Germinal center (tissue), 1 donor: ENCODE measurements at regions not wholly inside any gene's neighbourhood (a gene's known extent, or its start where the extent isn't known, plus 50 kb on each side); places are given as distances from the start of the nearest gene placed in this dataset.

Source experiments
- DNase-seq: peaks from one replicate; pipeline ENCODE4 v3.0.0; 2012; ENCODE audit warnings: mixed read lengths, low spot score

DNA sequence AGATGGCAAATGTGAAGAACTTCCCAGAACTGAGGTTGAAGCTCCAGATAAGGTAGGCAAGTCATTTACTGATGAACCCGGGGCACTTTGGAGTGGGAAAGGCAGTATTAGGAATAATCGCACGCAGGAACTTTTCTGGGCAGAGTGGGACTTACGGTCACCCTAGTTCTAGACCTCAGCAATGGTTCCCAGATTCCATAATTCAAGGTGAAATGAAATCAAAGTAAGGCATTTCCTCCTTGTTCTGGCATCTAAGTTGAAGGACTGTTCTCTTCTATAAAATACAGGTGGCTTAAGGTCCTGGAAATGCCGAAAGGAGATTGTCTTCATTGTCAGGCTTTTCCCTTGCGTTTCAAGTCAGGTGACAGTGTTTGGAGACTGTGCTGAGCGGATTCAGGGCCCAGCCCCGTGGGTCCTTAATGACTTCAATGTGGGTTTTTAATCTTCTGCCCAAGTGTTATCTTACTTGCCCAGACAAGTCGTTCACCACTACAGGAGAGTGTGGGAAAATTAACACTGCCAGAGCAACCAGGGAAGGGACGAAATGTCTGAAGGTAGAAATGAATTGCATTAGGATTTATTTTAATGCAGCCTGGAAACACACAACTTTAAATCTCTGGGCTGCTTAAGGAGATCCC is 52.1 kb upstream of the STOX2 start:
- no peak for DNase-seq

DNA sequence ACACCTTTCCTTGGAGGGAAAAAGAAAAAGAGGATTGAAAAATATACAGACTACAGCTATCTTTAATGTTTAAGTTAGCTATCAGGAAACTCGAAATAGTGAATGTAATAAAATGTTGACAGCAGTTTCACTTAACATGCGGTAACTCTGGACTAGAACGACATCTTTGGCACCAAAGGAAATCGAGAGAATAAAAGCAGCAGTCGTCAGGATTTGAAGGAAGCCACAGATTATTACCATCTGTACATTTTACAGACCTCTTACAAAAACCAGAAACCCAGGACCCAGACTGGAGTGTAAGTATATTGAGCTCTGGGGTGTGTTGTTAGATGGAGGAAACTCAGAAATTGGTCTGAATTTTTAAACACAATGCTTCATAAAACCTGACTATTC is 51.6 kb upstream of the STOX2 start:
- no peak for DNase-seq
